ENCODE measurements at regions not wholly inside any gene's neighbourhood (a gene's known extent, or its start where the extent isn't known, plus 50 kb on each side); places are given as distances from the start of the nearest gene placed in this dataset.

GRCh38 chr15:96264801-96265515 is 65.5 kb upstream of the NR2F2 start:
- no peak for DNase-seq

- no peak for DNase-seq
These were observed 64.0 kb upstream of the NR2F2 start for GRCh38 chr15:96266456-96266855.

- DNase-seq, result no peak
These were observed 63.0 kb upstream of the NR2F2 start for GRCh38 chr15:96267463-96267862.

GRCh38 chr15:96268442-96269204 is 61.9 kb upstream of the NR2F2 start:
- DNase-seq, result no peak

- no peak for DNase-seq
These were observed 59.8 kb upstream of the NR2F2 start for GRCh38 chr15:96270581-96271172.

- no peak for DNase-seq
These were observed 58.1 kb upstream of the NR2F2 start for GRCh38 chr15:96272427-96272826.

- no peak for DNase-seq
These were observed 57.0 kb upstream of the NR2F2 start for GRCh38 chr15:96273317-96274086.

GRCh38 chr15:96274087-96274440 is 56.4 kb upstream of the NR2F2 start:
- no peak for DNase-seq

GRCh38 chr15:96274698-96275097 is 55.8 kb upstream of the NR2F2 start:
- DNase-seq, result no peak

GRCh38 chr15:96276438-96277210 is 53.9 kb upstream of the NR2F2 start:
- DNase-seq, result no peak

All from amygdala (tissue), 56 donors.